Stimulated activated effector memory CD8-positive, alpha-beta T cell treated with anti-CD3 and anti-CD28 coated beads, Interleukin-12 subunit alpha, Interleukin-12 subunit beta, amount 100 ng/mL, for 72 hours (primary cell): ENCODE measurements at regions not wholly inside any gene's neighbourhood (a gene's known extent, or its start where the extent isn't known, plus 50 kb on each side); places are given as distances from the start of the nearest gene placed in this dataset.
"Not testable (repeated sequence)": the region's sequence is repeated elsewhere in the genome, so short reads cannot be mapped to it uniquely, and the experiment has no call there.

Experiments
- ATAC-seq: fragments of 150-1000 bp; cut with Tn5 transposase; 2 replicates; pipeline ENCODE4 v1.10.0; 2021
- DNase-seq, 2 donors: peaks; one replicate each; pipeline ENCODE4 v3.0.0; 2021 to 2022; ENCODE audit warnings: low spot score in 2 of 2
- H3K27ac Mint-ChIP-seq: one replicate; pipeline ENCODE4 v1.8.0; 2022; ENCODE audit warnings: mild to moderate bottlenecking, mixed read lengths
- H3K36me3 Mint-ChIP-seq: one replicate; pipeline ENCODE4 v1.8.0; 2022; ENCODE audit warnings: mild to moderate bottlenecking, mixed read lengths
- H3K4me1 Mint-ChIP-seq: one replicate; pipeline ENCODE4 v1.8.0; 2022; ENCODE audit warnings: mixed read lengths
- H3K4me3 Mint-ChIP-seq: one replicate; pipeline ENCODE4 v1.8.0; 2022; ENCODE audit warnings: mild to moderate bottlenecking, mixed read lengths
- H3K9me3 Mint-ChIP-seq: one replicate; pipeline ENCODE4 v1.8.0; 2022; ENCODE audit warnings: mixed read lengths

DNA sequence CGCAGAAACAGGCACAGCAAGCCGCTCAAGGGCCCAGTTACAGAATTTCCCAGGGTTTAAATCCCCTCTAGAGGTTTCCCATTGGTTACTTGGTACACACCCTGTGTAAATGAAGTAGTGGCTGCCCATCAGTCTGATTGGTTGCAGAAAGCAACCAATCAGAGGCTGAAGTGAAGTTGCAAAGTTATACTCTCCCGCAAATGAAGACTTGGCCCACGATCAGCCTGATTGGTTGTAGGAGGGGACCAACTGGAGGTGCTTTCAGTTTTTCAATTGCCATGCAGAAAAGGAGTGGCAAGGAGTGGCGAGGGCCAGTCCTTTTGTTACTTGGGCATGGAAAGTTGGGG lies 909.2 kb upstream of the AUTS2 start:
- H3K27ac Mint-ChIP-seq = no peak overlapping the region
- no peak for DNase-seq
- no peaks in the 10 kb centered on the region for H3K36me3 Mint-ChIP-seq
- no peak overlapping the region for H3K4me3 Mint-ChIP-seq
- H3K4me1 Mint-ChIP-seq = no peaks in the 10 kb centered on the region
- peaks cover 10% of the 10 kb centered on the region for H3K9me3 Mint-ChIP-seq
- no peak for ATAC-seq

DNA sequence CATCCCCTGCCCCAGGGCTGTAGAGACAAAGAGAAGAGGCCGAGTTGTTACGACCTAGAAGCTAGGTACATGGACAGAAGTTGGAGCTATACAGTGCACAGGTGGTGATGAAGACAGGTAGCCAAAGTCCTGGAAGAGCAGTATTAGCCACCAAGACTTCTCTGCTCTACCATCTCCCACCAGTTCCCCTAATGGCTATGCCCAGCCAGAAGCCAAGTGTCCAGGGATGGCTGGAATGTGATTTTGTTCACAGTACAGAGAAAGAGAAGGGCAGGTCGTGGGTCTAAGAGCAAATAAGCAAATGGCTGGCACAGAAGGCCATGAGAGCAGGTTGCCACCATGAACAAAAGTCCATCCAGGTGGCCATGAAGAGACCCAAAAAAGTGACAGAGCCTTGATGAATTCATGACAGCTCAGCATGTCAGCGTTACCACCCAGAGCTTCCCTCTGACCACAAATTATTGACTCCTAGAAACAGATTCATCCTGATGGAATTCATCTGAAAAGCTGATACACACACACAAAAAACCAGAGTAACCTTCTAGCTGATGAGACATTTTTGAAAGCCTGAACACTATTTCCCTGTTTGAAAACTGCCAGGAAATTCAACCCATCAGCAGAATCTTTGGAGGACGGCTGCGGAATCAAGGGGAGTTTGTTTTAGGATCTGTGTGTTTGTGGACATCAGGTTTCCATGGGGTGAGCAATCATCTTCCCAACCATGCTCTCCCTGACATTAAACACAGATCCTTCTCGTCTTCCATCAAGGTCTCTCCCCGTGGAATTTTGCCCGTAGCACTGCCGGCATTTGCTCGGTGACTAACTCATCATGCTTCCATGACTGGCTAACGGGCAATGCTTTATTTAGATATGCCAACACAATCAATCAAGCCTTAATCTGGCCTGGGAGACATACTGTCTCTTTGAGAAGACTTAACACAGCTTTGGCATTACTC lies 906.7 kb upstream of the AUTS2 start:
- no peak for ATAC-seq
- DNase-seq = no peak
- H3K27ac Mint-ChIP-seq = no peak overlapping the region
- H3K4me1 Mint-ChIP-seq = no peaks in the 10 kb centered on the region
- no peak overlapping the region for H3K4me3 Mint-ChIP-seq
- H3K9me3 Mint-ChIP-seq = peaks cover 15% of the 10 kb centered on the region
- no peaks in the 10 kb centered on the region for H3K36me3 Mint-ChIP-seq

- H3K4me1 Mint-ChIP-seq = no peaks in the 10 kb centered on the region
- H3K9me3 Mint-ChIP-seq = peaks cover 17% of the 10 kb centered on the region
- no peaks in the 10 kb centered on the region for H3K36me3 Mint-ChIP-seq
- no peak overlapping the region for H3K4me3 Mint-ChIP-seq
- DNase-seq = no peak
- H3K27ac Mint-ChIP-seq = no peak overlapping the region
- no peak for ATAC-seq
Measured at GRCh38 chr7:68692511-68692910, 905.8 kb upstream of the AUTS2 start.

DNA sequence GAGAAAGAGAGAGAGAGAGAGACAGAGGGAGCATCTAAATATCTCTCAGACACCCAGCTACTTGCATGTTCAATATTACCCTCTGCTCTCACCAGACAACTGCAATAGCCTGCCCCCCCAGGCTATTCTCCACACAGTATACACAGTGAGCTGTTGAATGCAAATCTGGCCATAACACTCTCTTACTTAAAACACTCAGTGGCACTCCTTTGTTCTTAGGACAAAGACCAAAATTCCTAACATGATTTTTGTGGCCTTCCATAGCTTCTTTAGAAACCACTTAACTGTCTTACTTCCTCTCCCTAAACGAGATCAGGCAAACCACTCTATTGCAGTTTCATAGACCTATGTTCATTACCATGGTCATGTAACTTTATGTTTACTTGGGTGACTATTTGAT lies 903.6 kb upstream of the AUTS2 start:
- no peak overlapping the region for H3K27ac Mint-ChIP-seq
- no peak overlapping the region for H3K4me3 Mint-ChIP-seq
- DNase-seq = no peak
- peaks cover 13% of the 10 kb centered on the region for H3K9me3 Mint-ChIP-seq
- H3K4me1 Mint-ChIP-seq = no peaks in the 10 kb centered on the region
- H3K36me3 Mint-ChIP-seq = no peaks in the 10 kb centered on the region
- ATAC-seq = no peak

- Mint-ChIP-seq H3K27ac (no peak overlapping the region), H3K4me3 (no peak overlapping the region), H3K9me3 (peaks cover 11% of the 10 kb centered on the region), H3K36me3 (no peaks in the 10 kb centered on the region), H3K4me1 (no peaks in the 10 kb centered on the region)
- no peak for DNase-seq
- ATAC-seq = no peak
Measured at GRCh38 chr7:68697796-68698280, 900.4 kb upstream of the AUTS2 start.

DNA sequence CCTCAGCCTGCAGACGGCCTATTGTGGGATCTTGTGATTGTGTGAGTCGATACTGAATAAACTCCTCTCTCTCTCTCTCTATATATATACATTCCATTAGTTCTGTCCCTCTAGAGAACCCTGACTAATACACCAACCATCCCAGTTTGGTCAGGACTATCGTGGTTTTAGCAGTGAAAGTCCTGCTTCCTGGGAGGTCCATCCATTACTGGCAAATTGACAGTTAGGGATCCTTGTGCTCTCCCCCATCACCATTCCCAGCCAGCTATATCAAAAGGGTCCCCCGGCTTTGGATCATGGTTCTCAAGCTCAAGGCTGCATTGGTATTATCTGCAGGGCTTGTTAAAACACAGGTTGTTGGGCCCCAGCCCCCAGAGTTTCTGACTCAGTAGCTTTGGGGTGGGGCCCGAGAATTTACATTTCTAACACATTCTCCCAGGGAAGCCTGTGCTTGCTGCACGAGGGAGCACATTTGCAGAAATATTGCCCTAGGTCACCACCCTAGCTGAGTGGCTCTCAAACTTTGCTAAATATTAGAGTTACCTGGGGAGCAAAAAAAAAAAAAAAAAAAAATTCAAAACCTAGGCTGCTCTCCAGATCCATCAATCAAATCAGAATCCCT lies 899.1 kb upstream of the AUTS2 start:
- DNase-seq (no peak), ATAC-seq (no peak)
- Mint-ChIP-seq H3K4me3 (no peak overlapping the region), H3K27ac (no peak overlapping the region), H3K4me1 (no peaks in the 10 kb centered on the region), H3K36me3 (no peaks in the 10 kb centered on the region), H3K9me3 (peaks cover 11% of the 10 kb centered on the region)

GRCh38 chr7:68700414-68700813 lies 897.9 kb upstream of the AUTS2 start:
- H3K4me1 Mint-ChIP-seq = no peaks in the 10 kb centered on the region
- no peaks in the 10 kb centered on the region for H3K36me3 Mint-ChIP-seq
- ATAC-seq = no peak
- H3K27ac Mint-ChIP-seq = no peak overlapping the region
- H3K4me3 Mint-ChIP-seq = no peak overlapping the region
- H3K9me3 Mint-ChIP-seq = peaks cover 5% of the 10 kb centered on the region
- DNase-seq = no peak

DNA sequence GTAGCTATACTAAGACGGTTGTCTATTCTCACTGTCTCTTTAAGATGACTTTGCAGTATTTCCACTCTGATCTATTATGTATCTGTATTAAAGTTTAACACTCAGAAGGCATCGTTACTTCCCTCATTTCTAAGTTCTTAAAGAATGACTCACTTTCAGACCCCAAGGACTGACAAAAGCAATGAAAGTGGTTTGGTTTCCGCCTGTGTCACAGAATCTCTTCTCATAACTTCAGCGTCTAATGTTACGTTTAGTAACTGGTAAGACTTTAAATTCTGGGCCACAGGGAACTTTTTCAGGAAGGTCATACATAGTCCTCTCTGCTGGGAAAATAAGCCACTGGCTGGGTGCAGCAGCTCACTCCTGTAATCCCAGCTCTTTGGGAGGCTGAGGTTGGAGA lies 892.0 kb upstream of the AUTS2 start:
- no peak for DNase-seq
- no peaks in the 10 kb centered on the region for H3K36me3 Mint-ChIP-seq
- no peak for ATAC-seq
- no peaks in the 10 kb centered on the region for H3K4me1 Mint-ChIP-seq
- no peak overlapping the region for H3K4me3 Mint-ChIP-seq
- H3K27ac Mint-ChIP-seq = no peak overlapping the region
- H3K9me3 Mint-ChIP-seq = peaks cover 9% of the 10 kb centered on the region

DNA sequence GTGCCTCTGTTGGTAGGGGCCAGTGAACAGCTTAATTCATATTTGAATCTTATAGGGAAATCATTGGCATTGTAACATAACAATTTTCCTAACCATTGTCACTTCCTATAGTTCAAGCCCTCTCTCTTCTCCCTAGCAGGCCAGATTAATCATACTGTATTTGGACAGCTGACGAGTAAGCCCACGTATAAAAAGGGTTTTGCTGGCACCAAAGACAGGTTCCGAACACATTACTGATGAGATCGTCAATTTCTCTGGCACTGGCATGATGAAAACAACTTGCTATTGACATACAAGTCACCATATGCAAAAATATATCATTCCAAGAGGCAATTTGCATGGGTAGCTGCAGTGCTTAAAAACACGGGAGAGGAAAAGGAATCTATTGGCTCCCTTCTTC lies 891.1 kb upstream of the AUTS2 start:
- no peak overlapping the region for H3K27ac Mint-ChIP-seq
- H3K4me3 Mint-ChIP-seq = no peak overlapping the region
- H3K9me3 Mint-ChIP-seq = peaks cover 9% of the 10 kb centered on the region
- H3K36me3 Mint-ChIP-seq = no peaks in the 10 kb centered on the region
- H3K4me1 Mint-ChIP-seq = no peaks in the 10 kb centered on the region
- no peak for DNase-seq
- ATAC-seq = no peak

GRCh38 chr7:68707958-68708357 lies 890.3 kb upstream of the AUTS2 start:
- no peaks in the 10 kb centered on the region for H3K4me1 Mint-ChIP-seq
- H3K9me3 Mint-ChIP-seq = peaks cover 9% of the 10 kb centered on the region
- no peak overlapping the region for H3K4me3 Mint-ChIP-seq
- H3K27ac Mint-ChIP-seq = no peak overlapping the region
- no peaks in the 10 kb centered on the region for H3K36me3 Mint-ChIP-seq
- no peak for DNase-seq
- no peak for ATAC-seq

DNA sequence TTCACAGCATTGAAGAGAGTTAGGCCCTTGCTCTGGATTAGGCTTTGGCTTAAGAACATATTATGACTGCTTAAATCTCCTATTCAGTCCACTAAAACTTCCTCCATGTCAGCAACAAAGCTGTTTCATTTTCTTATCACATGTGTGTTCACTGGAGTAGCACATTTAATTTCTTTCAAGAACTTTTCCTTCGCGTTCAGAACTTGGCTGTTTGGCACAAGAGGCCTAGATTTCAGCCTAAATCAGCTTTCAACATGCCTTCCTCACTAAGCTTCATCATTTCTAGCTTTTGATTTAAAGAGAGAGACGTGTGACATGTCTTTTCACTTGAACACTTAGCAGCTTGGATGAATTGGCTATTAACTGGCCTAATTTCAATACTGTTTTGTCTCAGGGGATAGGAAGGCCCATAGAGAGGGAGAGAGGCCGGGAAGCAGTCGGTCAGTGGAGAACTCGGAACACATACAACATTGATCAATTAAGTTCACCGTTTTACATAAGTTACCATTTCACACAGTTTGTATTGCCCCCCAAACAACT lies 885.2 kb upstream of the AUTS2 start:
- DNase-seq = no peak
- H3K4me1 Mint-ChIP-seq = no peaks in the 10 kb centered on the region
- H3K36me3 Mint-ChIP-seq = no peaks in the 10 kb centered on the region
- H3K9me3 Mint-ChIP-seq = peaks cover 16% of the 10 kb centered on the region
- no peak overlapping the region for H3K27ac Mint-ChIP-seq
- no peak for ATAC-seq
- no peak overlapping the region for H3K4me3 Mint-ChIP-seq

DNA sequence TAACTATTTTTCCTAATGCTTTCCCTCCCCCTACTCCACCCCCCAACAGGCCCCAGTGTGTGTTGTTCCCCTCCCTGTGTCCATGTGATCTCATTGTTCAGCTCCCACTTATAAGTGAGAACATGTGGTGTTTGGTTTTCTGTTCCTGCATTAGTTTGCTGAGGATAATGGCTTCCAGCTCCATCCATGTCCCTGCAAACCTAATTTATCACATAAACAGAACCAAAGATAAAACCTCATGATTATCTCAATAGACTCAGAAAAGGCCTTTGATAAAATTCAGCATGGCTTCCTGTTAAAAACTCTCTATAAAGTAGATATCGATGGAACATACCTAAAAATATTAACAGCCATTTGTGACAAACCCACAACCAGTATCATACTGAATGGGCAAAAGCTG lies 884.1 kb upstream of the AUTS2 start:
- ATAC-seq, H3K4me1 Mint-ChIP-seq, H3K4me3 Mint-ChIP-seq, DNase-seq, H3K36me3 Mint-ChIP-seq, H3K27ac Mint-ChIP-seq: not testable (repeated sequence)
- peaks cover 13% of the 10 kb centered on the region for H3K9me3 Mint-ChIP-seq

DNA sequence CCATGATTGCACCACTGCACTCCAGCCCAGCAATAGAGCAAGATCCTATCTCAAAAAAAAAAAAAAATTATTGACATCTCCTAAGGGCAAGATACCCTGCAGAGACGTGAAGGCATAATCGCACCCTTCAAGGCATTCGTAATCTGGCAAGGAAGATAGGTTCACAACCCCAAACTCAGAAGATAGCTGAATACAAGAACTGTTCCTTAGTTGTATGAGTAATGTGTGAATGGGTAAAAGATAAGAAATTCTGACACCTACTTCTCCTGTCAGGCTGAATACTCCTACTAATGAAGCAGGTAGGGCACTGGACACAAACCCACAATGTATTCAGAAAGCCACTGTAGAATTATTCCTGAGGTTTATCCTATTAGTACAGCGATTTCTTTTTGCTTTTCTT lies 882.4 kb upstream of the AUTS2 start:
- ATAC-seq = no peak

GRCh38 chr7:68717176-68717575 lies 881.1 kb upstream of the AUTS2 start:
- no peak for ATAC-seq
- Mint-ChIP-seq H3K4me1 (no peaks in the 10 kb centered on the region), H3K36me3 (no peaks in the 10 kb centered on the region), H3K4me3 (no peak overlapping the region), H3K9me3 (peaks cover 10% of the 10 kb centered on the region), H3K27ac (no peak overlapping the region)
- DNase-seq = no peak

More for the DNA sequence above, 882.4 kb upstream of the AUTS2 start:
- Mint-ChIP-seq H3K36me3 (no peaks in the 10 kb centered on the region), H3K4me3 (no peak overlapping the region), H3K9me3 (peaks cover 10% of the 10 kb centered on the region), H3K27ac (no peak overlapping the region), H3K4me1 (no peaks in the 10 kb centered on the region)
- DNase-seq = no peak

DNA sequence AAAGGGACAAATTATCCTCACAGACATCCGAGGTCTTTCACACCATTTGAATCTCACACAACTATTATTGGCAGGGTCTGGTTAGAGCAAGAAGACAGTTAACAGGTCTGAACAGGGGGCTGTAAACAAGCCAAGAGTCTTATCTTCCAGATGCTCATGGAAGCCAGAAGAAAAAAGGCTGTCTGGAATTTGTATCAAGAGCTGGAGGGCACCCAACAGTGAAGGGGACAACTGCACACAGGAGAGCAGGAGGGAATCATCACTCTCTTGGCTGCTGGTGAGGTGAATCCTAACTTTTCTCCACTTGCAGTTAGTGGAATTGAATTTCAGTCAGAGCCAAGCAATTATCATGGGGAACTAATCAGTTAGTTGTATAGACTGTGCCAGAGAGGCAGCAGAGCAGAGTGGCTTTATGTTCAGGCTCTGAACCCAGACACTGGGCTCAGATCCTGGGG lies 880.2 kb upstream of the AUTS2 start:
- Mint-ChIP-seq H3K36me3 (no peaks in the 10 kb centered on the region), H3K4me3 (no peak overlapping the region), H3K4me1 (no peaks in the 10 kb centered on the region), H3K27ac (no peak overlapping the region), H3K9me3 (peaks cover 13% of the 10 kb centered on the region)
- DNase-seq = no peak
- ATAC-seq = no peak

DNA sequence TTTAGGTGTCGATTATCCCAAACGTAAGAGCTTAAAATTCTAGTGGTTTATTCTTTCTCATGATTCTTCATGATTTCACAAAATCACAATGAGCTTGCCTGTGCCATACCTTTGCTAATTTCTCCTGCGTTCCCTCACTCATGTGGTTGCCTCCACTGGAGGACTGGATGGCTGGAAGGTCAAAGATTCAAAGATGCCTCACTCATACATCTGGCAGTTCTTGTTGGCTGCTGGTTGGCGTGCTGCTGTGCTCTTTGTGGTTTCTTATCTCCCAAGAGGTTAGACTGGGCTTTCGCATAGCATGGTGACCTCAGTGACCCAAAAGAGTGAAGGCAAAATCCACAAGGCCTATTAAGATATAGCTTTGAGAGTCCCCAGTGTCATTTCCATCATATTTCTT lies 877.6 kb upstream of the AUTS2 start:
- Mint-ChIP-seq H3K36me3 (no peaks in the 10 kb centered on the region), H3K27ac (no peak overlapping the region), H3K4me1 (no peaks in the 10 kb centered on the region), H3K9me3 (peaks cover 10% of the 10 kb centered on the region), H3K4me3 (no peak overlapping the region)
- ATAC-seq = no peak
- DNase-seq = no peak
